ENCODE measurements at regions not wholly inside any gene's neighbourhood (a gene's known extent, or its start where the extent isn't known, plus 50 kb on each side); places are given as distances from the start of the nearest gene placed in this dataset.

GRCh38 chrX:69365349-69365748 is 138.8 kb upstream of the NALF2 start:
- no peak for DNase-seq

GRCh38 chrX:69362856-69363255 is 141.3 kb upstream of the NALF2 start:
- DNase-seq: no peak

- DNase-seq: no peak
Measured at GRCh38 chrX:69362354-69362753, 141.8 kb upstream of the NALF2 start.

- DNase-seq: no peak
Measured at GRCh38 chrX:69361311-69361845, 142.7 kb upstream of the NALF2 start.

GRCh38 chrX:69357317-69357716 is 146.8 kb upstream of the NALF2 start:
- peak; percentile 80 for DNase-seq

GRCh38 chrX:69324851-69325250 is 159.6 kb upstream of the PJA1 start:
- no peak for DNase-seq

- no peak for DNase-seq
Measured at GRCh38 chrX:69323786-69324720, 158.8 kb upstream of the PJA1 start.

- DNase-seq: no peak
Measured at GRCh38 chrX:69321789-69322188, 156.5 kb upstream of the PJA1 start.

- DNase-seq: no peak
Measured at GRCh38 chrX:69321006-69321655, 155.9 kb upstream of the PJA1 start.

GRCh38 chrX:69320116-69320515 is 154.9 kb upstream of the PJA1 start:
- DNase-seq: no peak

GRCh38 chrX:69319376-69319775 is 154.1 kb upstream of the PJA1 start:
- no peak for DNase-seq

GRCh38 chrX:69318651-69319340 is 153.5 kb upstream of the PJA1 start:
- no peak for DNase-seq

- DNase-seq: no peak
Measured at GRCh38 chrX:69317721-69318120, 152.5 kb upstream of the PJA1 start.

- DNase-seq: peak; percentile 22
Measured at GRCh38 chrX:69314436-69315348, 149.4 kb upstream of the PJA1 start.

- DNase-seq: no peak
Measured at GRCh38 chrX:69313617-69314290, 148.5 kb upstream of the PJA1 start.

- DNase-seq: no peak
Measured at GRCh38 chrX:69311936-69312670, 146.8 kb upstream of the PJA1 start.

GRCh38 chrX:69309074-69309792 is 144.0 kb upstream of the PJA1 start:
- DNase-seq: no peak

- DNase-seq: no peak
Measured at GRCh38 chrX:69307756-69308155, 142.5 kb upstream of the PJA1 start.

- no peak for DNase-seq
Measured at GRCh38 chrX:69307029-69307428, 141.8 kb upstream of the PJA1 start.
